Glutamatergic neuron (in vitro differentiated cells): ENCODE measurements at regions not wholly inside any gene's neighbourhood (a gene's known extent, or its start where the extent isn't known, plus 50 kb on each side); places are given as distances from the start of the nearest gene placed in this dataset.

Experiments
- DNase-seq: peaks from one replicate; pipeline ENCODE4 v3.0.0; 2022
- H3K27ac Mint-ChIP-seq: one replicate; pipeline ENCODE4 v1.8.0; 2020; ENCODE audit warnings: mild to moderate bottlenecking, mixed read lengths, inconsistent platforms; ENCODE audit not compliant: unreplicated experiment
- H3K27me3 Mint-ChIP-seq: one replicate; pipeline ENCODE4 v1.8.0; 2020; ENCODE audit warnings: mild to moderate bottlenecking, moderate library complexity, mixed read lengths, inconsistent platforms; ENCODE audit not compliant: unreplicated experiment
- H3K36me3 Mint-ChIP-seq: one replicate; pipeline ENCODE4 v1.8.0; 2020; ENCODE audit warnings: mild to moderate bottlenecking, mixed read lengths, inconsistent platforms; ENCODE audit not compliant: unreplicated experiment
- H3K4me1 Mint-ChIP-seq: one replicate; pipeline ENCODE4 v1.8.0; 2020; ENCODE audit warnings: mild to moderate bottlenecking, low read depth, mixed read lengths, inconsistent platforms; ENCODE audit not compliant: unreplicated experiment
- H3K4me3 Mint-ChIP-seq: one replicate; pipeline ENCODE4 v1.8.0; 2020; ENCODE audit warnings: mild to moderate bottlenecking, mixed read lengths, inconsistent platforms; ENCODE audit not compliant: unreplicated experiment
- H3K9me3 Mint-ChIP-seq: one replicate; pipeline ENCODE4 v1.8.0; 2020; ENCODE audit warnings: mild to moderate bottlenecking, moderate library complexity, mixed read lengths, inconsistent platforms; ENCODE audit not compliant: unreplicated experiment
- CTCF ChIP-seq: fragments of 200-600 bp; sonication (generic); IDR thresholded peaks from one replicate; pipeline ENCODE4 v1.5.0; 2021; ENCODE audit not compliant: partially characterized antibody, unreplicated experiment

- DNase-seq: no peak
- no peak overlapping the region for H3K4me3 Mint-ChIP-seq
- no peak overlapping the region for H3K27ac Mint-ChIP-seq
- no peaks in the 10 kb centered on the region for H3K4me1 Mint-ChIP-seq
- peaks cover 2% of the 10 kb centered on the region for H3K9me3 Mint-ChIP-seq
- H3K36me3 Mint-ChIP-seq: no peaks in the 10 kb centered on the region
- H3K27me3 Mint-ChIP-seq: no peaks in the 10 kb centered on the region
- no peak for TF ChIP-seq CTCF
These were observed 397.9 kb upstream of the TMPRSS15 start for GRCh38 chr21:18801468-18801867.

- no peak for DNase-seq
- Mint-ChIP-seq H3K9me3 (no peaks in the 10 kb centered on the region), H3K4me3 (no peak overlapping the region), H3K27me3 (no peaks in the 10 kb centered on the region), H3K36me3 (no peaks in the 10 kb centered on the region), H3K27ac (no peak overlapping the region), H3K4me1 (no peaks in the 10 kb centered on the region)
- TF ChIP-seq CTCF: no peak
These were observed 400.0 kb upstream of the TMPRSS15 start for GRCh38 chr21:18803624-18804023.

GRCh38 chr21:18810136-18810535 is 406.6 kb upstream of the TMPRSS15 start:
- H3K27me3 Mint-ChIP-seq: no peaks in the 10 kb centered on the region
- no peak for DNase-seq
- no peaks in the 10 kb centered on the region for H3K4me1 Mint-ChIP-seq
- TF ChIP-seq CTCF: no peak
- H3K9me3 Mint-ChIP-seq: no peaks in the 10 kb centered on the region
- H3K27ac Mint-ChIP-seq: no peak overlapping the region
- no peaks in the 10 kb centered on the region for H3K36me3 Mint-ChIP-seq
- H3K4me3 Mint-ChIP-seq: no peak overlapping the region

GRCh38 chr21:18812308-18812707 is 408.7 kb upstream of the TMPRSS15 start:
- H3K9me3 Mint-ChIP-seq: no peaks in the 10 kb centered on the region
- no peak overlapping the region for H3K27ac Mint-ChIP-seq
- H3K4me1 Mint-ChIP-seq: no peaks in the 10 kb centered on the region
- DNase-seq: no peak
- TF ChIP-seq CTCF: no peak
- H3K36me3 Mint-ChIP-seq: no peaks in the 10 kb centered on the region
- H3K4me3 Mint-ChIP-seq: no peak overlapping the region
- no peaks in the 10 kb centered on the region for H3K27me3 Mint-ChIP-seq

GRCh38 chr21:18819507-18819906 is 415.9 kb upstream of the TMPRSS15 start:
- Mint-ChIP-seq H3K9me3 (peaks cover 2% of the 10 kb centered on the region), H3K27ac (no peak overlapping the region), H3K4me3 (no peak overlapping the region), H3K36me3 (no peaks in the 10 kb centered on the region), H3K4me1 (no peaks in the 10 kb centered on the region), H3K27me3 (peaks cover 4% of the 10 kb centered on the region)
- no peak for TF ChIP-seq CTCF
- no peak for DNase-seq
